GM08714 (cell line): ENCODE measurements at regions not wholly inside any gene's neighbourhood (a gene's known extent, or its start where the extent isn't known, plus 50 kb on each side); places are given as distances from the start of the nearest gene placed in this dataset.
"Not testable (repeated sequence)": the region's sequence is repeated elsewhere in the genome, so short reads cannot be mapped to it uniquely, and the experiment has no call there.

ENCODE experiments used
- H3K4me3 ChIP-seq: fragments of 200-500 bp; sonication (Bioruptor generic); 2 replicates; pipeline ENCODE4 v1.5.1; 2014; ENCODE audit warnings: mild to moderate bottlenecking, low read length, inconsistent platforms
- ZNF274 ChIP-seq: IDR thresholded peaks from 2 replicates; pipeline ENCODE4 v1.6.1; 2012; ENCODE audit warnings: mild to moderate bottlenecking, low read depth, low read length

GRCh38 chr2:31660165-31660564 lies 79.4 kb upstream of the SRD5A2 start:
- no peak for TF ChIP-seq ZNF274

GRCh38 chr2:31654241-31654640 lies 73.5 kb upstream of the SRD5A2 start:
- H3K4me3 ChIP-seq, result no peak overlapping the region
- TF ChIP-seq ZNF274, result no peak

More at GRCh38 chr2:31660165-31660564, 79.4 kb upstream of the SRD5A2 start:
- no peak overlapping the region for H3K4me3 ChIP-seq

- H3K4me3 ChIP-seq, result no peak overlapping the region
- TF ChIP-seq ZNF274, result no peak
Measured at GRCh38 chr2:31651736-31652135, 71.0 kb upstream of the SRD5A2 start.

- no peak overlapping the region for H3K4me3 ChIP-seq
- TF ChIP-seq ZNF274, result no peak
Measured at GRCh38 chr2:31651267-31651666, 70.5 kb upstream of the SRD5A2 start.

GRCh38 chr2:31644551-31644950 lies 63.8 kb upstream of the SRD5A2 start:
- TF ChIP-seq ZNF274, result no peak
- H3K4me3 ChIP-seq, result no peak overlapping the region

GRCh38 chr2:31642707-31643106 lies 62.0 kb upstream of the SRD5A2 start:
- no peak for TF ChIP-seq ZNF274
- H3K4me3 ChIP-seq, result no peak overlapping the region

- H3K4me3 ChIP-seq, result not testable (repeated sequence)
Measured at GRCh38 chr2:31632201-31632600, 51.5 kb upstream of the SRD5A2 start.
